ENCODE measurements at regions not wholly inside any gene's neighbourhood (a gene's known extent, or its start where the extent isn't known, plus 50 kb on each side); places are given as distances from the start of the nearest gene placed in this dataset.
"Not testable (repeated sequence)": the region's sequence is repeated elsewhere in the genome, so short reads cannot be mapped to it uniquely, and the experiment has no call there.

DNA sequence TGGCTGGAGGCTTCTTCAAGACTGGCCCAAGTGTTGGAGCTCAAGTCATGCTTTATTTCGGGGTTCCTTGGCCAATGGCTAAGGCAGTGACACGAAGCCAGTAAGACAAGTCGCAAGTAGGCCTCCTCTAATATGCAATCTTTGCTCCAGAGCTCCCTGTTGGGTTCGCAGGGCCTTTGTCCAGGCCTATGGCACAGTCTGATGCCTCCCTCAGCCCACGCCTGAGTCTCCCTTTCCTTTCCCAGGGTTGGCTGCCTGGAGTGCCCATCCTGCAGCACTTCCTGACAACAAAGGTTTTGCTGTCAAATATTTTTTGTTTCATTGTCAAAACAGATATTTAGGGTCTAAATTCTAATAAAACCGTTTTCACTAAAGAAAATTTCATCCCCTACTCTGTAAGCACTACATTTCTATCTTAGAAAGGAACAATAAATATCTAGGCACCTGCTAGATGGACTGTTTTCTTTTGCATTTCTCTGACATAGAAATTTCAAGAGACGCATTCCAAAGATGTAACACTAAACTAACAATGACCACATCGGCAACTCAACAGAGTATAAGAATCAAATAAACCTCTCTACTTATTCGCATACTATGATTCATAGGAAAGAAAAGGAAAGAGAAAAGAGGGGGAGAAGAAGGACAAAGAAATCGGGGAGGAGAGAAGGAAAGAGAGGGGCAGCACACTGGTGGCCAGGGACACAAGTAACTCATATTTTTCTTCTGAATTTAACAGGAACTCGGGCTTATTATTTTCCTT, 393.1 kb upstream of the ATP11B start:
- no peak for DNase-seq (ENCODE audit: low read depth)

DNA sequence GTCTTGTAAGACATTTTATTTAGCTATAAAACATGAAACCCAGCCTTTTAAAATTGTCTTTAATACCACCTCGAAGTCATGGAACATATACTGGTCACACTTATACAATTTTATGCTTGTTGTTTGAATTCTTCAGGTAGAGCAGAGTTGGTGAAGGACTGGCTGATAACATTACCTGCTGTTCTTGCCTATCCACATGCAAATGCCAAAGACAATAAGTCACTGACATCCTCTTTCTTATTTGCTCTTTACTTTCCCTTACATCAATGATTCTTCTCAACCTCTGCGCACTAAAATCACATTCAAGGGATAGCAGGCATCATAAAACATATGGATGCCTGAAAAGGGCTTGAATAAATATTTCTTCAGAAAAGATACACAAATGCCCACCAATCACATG, 392.5 kb upstream of the ATP11B start:
- DNase-seq (ENCODE audit: low read depth), result no peak

DNA sequence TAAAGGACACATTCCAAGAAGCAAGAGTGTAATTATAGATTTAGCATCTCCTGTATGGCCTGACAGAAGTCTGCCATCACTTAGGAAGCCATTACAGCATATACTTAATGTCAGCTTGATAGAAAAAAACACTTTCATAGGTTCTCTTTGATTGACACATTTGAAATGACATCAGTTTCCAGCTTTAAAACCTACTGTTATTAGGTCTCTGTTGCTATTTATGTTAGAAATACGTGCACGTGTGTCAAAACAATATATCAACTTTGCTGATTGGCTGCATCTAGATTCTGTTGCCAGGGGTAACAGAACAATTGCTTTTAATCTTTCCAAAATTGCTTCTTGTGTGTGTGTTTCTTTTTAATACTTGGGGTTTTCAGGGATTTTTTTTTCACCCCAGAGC, 389.3 kb upstream of the ATP11B start:
- no peak for DNase-seq (ENCODE audit: low read depth)

DNA sequence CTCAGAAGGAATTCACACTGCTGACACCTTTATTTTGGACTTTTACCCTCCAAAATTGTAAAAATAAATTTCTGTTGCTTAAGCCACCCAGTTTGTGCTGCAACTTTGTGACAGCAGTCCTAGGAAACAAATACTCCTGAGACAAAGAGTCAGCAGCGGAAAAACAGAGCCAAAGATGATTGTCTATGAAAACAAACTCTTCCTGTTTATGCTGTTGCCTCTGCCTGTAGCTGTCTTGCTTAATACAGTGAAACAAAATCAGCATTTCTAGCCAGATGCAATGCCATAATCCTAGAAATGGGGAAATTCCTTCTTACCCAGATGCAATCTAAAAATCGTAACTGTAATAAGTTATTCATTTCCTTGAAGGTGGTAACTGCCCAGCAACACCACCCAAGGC, 387.5 kb upstream of the ATP11B start:
- no peak for DNase-seq (ENCODE audit: low read depth)

DNA sequence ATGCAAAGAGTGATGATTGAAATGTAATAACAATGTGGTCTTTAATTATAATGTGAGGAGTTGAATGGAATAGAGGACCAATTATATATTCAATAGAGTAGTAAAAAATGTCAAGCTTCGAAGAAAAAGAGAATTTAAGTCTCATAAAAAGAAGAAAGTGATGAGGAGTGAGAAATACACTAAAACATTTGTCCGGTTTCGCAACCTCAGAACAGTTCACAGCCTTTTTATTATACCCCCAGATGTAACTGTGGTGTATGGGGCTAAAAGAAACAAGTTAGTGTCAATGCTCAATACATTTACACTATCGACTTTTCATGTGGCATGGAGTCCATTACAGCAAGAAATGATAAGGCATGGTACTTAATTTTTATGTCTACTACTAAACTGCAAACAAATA, 386.5 kb upstream of the ATP11B start:
- no peak for DNase-seq (ENCODE audit: low read depth)

DNA sequence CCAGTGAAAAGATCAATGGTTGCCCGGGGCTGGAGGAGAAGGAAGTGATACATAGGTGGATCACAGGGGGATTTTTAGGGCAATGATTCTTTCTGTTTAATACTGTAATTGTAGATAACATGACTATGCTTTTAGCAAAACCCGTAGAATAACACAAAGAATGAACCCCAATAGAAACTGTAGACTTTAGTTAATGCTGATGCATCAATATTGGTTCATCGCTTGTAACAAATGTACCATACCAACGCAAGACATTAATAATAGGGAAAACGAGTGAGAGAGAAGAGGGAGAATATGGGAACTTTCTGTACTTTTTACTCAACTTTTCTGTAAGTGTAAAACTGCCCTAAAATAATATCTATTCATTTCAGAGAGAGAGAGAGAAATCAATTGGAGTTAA, 383.3 kb upstream of the ATP11B start:
- no peak for DNase-seq (ENCODE audit: low read depth)

DNA sequence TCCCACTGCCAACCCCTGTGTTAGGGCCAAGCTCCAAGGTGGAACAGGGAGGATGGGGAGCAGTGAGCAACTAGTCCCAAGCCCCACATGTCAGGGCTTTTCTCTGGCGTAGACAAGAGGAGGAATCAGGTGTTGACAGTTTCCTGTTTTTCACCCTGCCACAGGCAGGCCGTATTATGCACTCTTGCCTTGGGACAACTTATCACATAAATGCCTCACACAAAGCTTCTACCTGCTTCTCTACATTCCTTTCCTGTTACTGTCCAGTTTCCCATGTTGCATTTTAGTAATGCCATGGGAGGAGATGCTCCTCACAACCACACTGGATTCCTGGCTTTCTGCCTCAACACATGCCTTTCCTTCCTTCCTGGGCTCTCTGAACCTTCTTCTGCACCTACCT, 381.2 kb upstream of the ATP11B start:
- DNase-seq (ENCODE audit: low read depth), result no peak

DNA sequence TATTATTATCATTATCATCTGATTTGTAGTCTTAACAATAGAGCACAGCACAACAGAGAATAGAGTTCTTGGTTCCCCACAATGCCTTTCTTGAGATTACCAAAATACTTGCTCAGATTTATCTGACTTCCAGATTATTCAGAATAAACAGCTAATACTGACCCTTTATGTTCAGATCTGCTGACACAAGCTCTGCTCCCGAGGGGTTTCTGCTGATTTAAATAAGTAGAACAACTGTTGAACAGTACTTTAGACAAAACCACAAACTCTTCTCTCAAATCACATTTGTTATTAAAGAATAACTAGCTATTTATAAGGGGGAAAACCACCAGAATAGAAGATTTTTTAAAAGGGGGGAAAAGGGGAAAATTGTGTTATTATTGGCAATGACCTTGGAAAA, 380.2 kb upstream of the ATP11B start:
- DNase-seq (ENCODE audit: low read depth), result no peak

DNA sequence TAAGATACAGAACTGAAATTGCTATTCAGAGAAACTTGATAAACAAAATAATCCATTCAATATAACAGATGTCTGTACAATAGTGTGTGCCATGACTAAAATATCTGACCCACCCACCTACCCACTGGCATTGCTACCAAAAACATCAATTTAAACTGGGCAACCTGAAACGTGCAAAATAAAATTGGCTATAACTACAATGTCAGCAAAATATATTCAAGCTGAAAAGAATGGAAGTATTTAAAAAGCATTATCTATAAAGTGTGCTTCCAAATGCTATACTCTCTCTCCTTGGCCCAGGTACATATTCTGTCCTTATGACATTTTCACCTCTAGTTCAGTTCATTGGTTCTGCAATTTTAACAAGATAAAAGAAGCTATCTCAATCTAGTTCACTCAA, 379.6 kb upstream of the ATP11B start:
- no peak for DNase-seq (ENCODE audit: low read depth)

DNA sequence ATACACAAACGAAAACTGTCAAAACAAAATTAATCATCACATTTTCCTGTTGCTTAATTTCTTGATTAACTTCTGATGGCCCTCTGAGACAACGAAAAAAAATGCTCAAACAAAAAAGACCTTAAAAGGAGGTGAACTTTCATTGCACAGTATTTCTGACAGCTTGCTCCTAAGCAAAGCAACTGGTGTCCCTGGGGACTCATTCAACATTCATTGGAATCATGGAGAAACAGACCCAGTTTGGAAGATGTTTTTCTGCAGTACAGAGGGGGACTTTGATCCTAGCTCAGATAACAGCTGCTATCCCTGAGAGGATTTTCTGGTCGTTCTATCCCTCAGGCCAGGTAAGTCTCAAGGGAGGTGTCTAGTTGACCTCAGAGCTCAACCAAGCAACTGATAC, 378.7 kb upstream of the ATP11B start:
- no peak for DNase-seq (ENCODE audit: low read depth)

DNA sequence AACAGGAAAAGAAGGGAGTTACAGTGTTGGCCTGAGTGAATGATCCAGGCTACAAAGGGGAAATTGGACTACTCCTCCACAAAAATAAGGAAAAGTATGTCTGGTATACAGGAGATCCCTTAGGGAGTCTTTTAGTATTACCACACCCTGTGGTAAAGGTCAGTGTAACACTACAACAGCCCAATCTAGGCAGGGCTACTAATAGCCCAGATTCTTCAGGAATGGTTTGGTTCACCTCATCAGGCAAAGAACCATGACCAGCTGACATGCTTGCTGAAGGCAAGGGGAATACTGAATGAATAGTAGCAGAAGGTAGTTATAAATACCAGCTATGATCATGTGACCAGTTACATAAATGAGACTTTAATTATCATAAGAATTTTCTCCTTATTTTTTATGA, 372.6 kb upstream of the ATP11B start:
- DNase-seq (ENCODE audit: low read depth), result no peak

DNA sequence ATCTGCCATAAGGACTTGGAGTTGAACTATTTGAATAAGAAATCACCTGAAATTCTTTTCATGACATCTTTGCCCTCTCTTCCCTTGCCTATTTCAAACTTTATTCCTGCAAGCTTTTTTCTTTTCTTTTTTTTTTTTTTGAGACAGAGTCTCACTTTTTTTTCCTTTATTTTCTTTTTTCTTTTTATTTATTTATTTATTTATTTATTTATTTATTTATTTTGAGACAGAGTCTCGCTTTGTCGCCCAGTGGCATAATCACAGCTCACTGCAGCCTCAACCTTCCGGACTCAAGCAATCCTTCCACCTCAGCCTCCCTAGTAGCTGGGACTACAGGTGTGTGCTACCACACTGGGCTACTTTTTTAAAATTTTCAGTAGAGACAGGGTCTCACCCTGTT, 369.3 kb upstream of the ATP11B start:
- DNase-seq (ENCODE audit: low read depth), result no peak

DNA sequence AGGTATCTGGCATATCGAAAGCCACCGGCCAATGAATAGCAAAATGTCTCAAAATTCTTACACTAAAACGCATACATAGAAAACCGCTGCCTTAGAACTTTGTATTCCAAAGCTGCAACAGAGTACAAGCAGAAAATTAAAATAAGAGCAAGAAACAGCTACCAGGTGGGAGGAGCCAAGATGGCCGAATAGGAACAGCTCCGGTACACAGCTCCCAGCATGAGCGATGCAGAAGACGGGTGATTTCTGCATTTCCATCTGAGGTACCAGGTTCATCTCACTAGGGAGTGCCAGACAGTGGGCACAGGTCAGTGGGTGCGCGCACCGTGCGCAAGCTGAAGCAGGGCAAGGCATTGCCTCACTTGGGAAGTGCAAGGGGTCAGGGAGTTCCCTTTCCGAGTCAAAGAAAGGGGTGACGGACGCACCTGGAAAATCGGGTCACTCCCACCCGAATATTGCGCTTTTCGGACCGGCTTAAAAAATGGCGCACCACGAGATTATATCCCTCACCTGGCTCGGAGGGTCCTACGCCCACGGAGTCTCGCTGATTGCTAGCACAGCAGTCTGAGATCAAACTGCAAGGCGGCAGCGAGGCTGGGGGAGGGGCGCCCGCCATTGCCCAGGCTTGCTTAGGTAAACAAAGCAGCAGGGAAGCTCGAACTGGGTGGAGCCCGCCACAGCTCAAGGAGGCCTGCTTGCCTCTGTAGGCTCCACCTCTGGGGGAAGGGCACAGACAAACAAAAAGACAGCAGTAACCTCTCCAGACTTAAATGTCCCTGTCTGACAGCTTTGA, 367.2 kb upstream of the ATP11B start:
- not testable (repeated sequence) for DNase-seq (ENCODE audit: low read depth)

DNA sequence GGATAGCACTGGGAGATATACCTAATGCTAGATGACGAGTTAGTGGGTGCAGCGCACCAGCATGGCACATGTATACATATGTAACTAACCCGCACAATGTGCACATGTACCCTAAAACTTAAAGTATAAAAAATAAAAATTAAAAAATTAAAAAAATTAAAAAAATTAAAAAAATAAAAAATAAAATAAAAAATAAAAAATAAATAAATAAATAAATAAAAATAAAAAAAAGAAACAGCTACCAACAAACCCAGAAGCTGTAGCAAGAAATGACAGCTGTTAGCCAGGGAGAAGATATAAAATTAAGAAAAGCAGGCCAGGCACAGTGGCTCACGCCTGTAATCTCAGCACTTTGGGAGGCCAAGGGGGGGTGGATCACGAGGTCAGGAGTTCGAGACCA, 361.3 kb upstream of the ATP11B start:
- DNase-seq (ENCODE audit: low read depth), result not testable (repeated sequence)

DNA sequence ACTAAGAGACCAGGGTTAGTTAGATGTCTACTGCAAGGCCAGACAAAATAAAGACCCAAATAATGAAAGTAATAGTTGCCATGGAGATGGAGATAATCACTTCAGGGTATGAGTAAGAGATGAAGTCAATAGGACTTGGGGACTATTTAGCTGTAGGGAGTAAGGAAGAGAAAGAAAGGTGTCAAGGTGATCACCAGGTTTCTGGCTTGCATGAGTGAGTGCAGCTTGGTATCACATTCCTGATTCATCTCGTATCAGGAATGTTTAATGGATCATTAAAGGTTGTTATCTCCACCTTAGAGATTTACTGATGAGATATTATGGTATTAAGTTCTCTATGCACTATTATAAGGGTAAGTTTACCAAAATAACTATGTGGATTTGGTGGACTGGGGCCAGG, 357.4 kb upstream of the ATP11B start:
- no peak for DNase-seq (ENCODE audit: low read depth)

DNA sequence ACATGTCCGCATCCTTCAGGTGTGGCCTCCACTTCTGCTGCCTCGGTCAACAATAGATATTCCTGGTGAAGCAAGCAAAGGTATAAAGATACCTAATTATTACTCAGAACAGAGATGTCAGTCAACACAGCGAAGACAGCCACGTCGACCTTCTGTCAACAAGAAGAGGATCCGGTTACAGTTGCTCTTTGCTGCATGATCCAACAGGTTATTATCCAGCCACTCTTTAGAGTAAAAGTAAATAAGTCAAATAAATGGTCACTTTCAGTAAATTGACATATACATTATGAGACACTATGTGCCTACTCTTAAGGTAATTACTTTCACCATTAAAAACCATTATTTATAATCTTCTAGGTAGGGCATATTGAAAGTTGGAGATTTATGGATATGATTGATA, 356.8 kb upstream of the ATP11B start:
- DNase-seq (ENCODE audit: low read depth), result no peak

DNA sequence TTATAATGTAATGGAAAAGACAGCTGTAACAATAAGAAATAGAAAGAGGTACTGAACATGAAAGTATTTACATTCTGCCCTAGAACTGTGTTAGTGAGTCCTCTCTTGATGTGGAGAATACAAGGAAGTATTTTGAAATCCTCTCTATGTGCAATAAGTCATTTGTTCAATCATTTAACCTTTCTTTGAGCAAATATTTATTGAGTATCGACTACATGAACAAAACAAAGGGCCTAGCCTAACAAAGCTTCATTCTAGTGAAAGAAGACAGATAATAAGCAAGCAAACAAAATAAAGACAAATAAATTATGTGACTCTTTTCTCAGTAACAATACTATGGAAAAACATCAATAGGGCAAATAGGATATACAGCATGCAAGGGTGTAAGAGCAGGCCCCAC, 354.9 kb upstream of the ATP11B start:
- no peak for DNase-seq (ENCODE audit: low read depth)

DNA sequence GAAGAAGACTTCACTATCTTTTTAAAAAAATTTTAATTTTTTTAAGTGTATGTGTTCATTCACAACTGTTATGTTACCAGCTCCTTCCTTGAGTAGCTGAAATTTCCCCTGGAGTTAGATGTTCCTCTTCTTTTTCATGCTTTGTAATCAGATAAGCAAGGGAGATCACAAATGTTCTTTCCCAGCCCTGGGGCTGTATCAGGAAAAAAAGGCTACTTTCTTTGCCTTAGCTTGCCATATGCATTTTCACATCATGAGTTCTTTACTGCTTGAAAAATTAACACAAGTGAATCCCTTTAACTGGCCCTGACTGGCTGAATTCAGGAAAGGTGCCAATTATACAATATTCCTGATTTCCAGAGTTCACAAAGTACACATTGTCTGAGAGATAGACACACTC, 353.2 kb upstream of the ATP11B start:
- DNase-seq (ENCODE audit: low read depth), result no peak

DNA sequence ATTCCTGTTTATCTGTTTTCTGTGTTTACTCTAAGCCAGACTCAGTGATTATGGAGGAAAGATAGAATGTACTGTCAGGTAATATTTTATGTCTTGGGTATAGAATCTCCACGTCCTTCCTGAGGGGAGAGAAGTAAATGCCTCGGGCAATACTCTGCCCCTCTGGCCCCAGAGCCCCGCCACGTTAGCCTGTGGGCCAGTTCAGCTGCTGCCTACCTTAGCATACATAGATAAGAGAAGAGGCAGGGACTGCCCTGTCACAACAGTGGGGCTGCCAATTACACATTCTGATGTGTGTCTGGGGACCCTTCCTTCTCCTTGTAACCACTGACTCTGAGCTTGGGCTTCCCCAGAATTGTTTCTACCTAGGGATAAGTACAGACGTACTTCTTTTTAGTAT, 347.7 kb upstream of the ATP11B start:
- no peak for DNase-seq (ENCODE audit: low read depth)

DNA sequence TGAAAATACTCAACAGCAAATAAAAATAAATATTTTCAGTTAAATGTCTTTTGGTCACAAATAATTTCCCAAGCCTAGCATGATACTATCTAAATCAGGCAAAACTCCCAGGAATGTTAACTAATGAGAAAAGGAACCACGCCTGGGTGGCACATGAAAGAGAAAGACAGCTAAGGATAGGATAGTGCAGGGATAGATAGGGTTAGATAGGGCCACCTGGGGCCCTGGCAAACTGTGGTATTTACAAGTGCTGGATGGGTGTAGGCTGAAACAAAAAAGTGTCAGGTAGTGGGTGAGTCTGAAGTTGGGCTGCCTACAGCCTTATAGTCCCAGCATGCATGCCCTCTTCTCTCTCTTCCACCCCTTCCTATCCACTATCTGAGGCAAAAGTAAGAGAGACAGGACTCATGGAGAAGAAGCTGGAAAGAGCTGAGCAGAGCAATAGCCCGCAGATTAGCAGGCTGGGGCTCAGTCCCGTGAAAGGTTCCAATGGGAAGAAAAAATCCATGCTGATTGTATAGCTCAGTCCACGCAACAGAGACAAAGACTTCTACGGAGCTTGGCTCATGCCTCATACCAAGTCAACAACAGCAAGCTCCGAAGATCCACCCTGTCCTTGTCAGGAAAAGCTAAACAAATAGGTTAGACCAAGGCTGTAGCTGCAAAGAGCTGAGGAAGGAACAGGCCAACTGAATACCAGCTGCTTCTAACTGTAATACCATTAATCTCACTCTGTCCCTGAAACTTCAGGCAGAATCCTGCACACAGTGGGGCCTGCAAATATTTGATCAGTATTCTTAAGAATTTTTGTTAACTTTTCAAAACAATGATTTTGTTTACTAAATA, 342.1 kb upstream of the ATP11B start:
- no peak for DNase-seq (ENCODE audit: low read depth)

DNA sequence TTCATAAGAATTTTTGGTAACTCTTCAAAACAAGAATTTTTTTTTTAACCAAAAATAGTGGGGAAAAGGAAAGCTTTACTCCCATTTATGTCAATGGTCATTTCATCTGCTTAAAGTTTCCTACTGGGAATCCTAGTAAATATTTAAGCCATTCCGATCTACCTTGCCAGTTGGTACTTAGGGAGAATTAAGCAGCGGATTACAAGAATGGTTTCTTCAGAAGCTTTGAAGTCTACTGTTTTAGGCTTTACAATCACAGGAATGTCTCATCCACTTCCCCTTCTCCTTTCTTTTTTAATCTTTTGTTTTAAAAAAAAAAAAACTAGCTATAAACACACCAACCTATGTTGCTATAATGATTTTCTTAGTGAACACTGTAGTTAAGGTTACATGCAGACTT, 341.4 kb upstream of the ATP11B start:
- DNase-seq (ENCODE audit: low read depth), result no peak

DNA sequence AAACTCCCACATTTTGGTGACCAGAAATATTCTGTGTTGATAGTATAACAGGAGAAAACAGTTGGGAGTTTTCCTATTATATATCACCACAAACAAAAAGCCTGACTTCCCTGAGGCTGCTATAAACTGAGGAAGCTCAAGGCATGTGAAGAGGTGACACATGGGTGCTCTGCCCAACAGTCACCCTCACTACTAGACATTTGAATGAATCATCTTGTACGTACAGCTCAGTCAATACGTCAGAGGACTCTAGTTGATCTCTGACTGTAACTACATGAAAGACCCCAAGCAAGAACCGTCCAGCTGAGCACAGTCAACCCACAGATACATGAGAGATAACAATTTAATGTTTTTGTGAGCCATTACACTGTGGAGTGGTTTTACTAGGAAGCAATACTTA, 338.3 kb upstream of the ATP11B start:
- DNase-seq (ENCODE audit: low read depth), result no peak

DNA sequence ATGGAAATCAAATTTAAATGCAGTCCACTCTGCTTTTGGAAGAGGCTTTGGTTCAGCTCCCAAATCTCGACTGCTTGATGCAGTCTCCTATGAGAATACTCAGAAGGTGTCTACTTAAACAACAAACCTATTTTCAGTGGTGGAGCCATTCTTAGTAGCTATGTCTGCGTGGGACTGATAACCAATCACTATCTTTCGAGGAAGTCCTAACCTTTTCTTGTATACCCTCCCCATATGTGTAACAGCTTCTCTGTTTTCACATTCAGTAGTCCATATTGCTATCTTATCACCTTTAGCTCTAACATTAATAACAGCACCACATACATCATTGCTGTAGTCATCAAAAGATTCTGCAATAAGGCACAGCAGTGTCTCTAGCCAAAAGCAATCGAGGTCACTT, 333.0 kb upstream of the ATP11B start:
- DNase-seq (ENCODE audit: low read depth), result no peak
